CD14-positive monocyte (primary cell): ENCODE measurements at regions not wholly inside any gene's neighbourhood (a gene's known extent, or its start where the extent isn't known, plus 50 kb on each side); places are given as distances from the start of the nearest gene placed in this dataset.

Experiments used
- DNase-seq, 3 donors: peaks; one replicate each; pipeline ENCODE4 v3.0.0-alpha.2; 2011 to 2022
- H2AFZ ChIP-seq: 2 replicates; pipeline ENCODE4 v1.6.0; 2012; ENCODE audit warnings: mild to moderate bottlenecking, low read depth, low read length, inconsistent platforms; ENCODE audit not compliant: insufficient read depth, poor library complexity, severe bottlenecking
- H3K27ac ChIP-seq, 2 donors: 1 replicate in 1 of 2; 2 replicates in 1 of 2; pipeline ENCODE4 v1.5.1; 2012 to 2013; ENCODE audit warnings: low read length in 2 of 2, control low read depth in 1 of 2, inconsistent platforms in 1 of 2, low read depth in 1 of 2, mild to moderate bottlenecking in 1 of 2
- H3K27me3 ChIP-seq, 2 donors: one replicate each; pipeline versions ENCODE4 v1.6.0 to v1.6.1; 2011 to 2013; ENCODE audit warnings: low read length in 2 of 2; ENCODE audit not compliant: control insufficient read depth in 2 of 2, insufficient read depth in 2 of 2
- H3K36me3 ChIP-seq, 2 donors: replicated peaks in 1 of 2; 1 replicate in 1 of 2; 2 replicates in 1 of 2; pipeline versions ENCODE4 v1.5.1 to v1.6.1; 2012 to 2013; ENCODE audit warnings: low read length in 2 of 2, control low read depth in 1 of 2, inconsistent platforms in 1 of 2, mild to moderate bottlenecking in 1 of 2; ENCODE audit not compliant: insufficient read depth in 2 of 2, control insufficient read depth in 1 of 2
- H3K4me1 ChIP-seq, 2 donors: 1 replicate in 1 of 2; 2 replicates in 1 of 2; pipeline versions ENCODE4 v1.5.1 to v1.6.1; 2012 to 2013; ENCODE audit warnings: low read length in 2 of 2, control low read depth in 1 of 2, inconsistent platforms in 1 of 2, mild to moderate bottlenecking in 1 of 2, moderate library complexity in 1 of 2; ENCODE audit not compliant: insufficient read depth in 2 of 2, control insufficient read depth in 1 of 2
- H3K4me2 ChIP-seq: replicated peaks from 2 replicates; pipeline ENCODE3; 2012; ENCODE audit warnings: low read length, moderate library complexity, mild to moderate bottlenecking; ENCODE audit not compliant: poor library complexity, severe bottlenecking; ENCODE audit errors: extremely low read depth
- H3K4me3 ChIP-seq, 3 experiments: fragments of 200-600 bp in 1 of 3; sonication (generic) in 1 of 3; replicated peaks in 1 of 3; 1 replicate in 2 of 3; 2 replicates in 1 of 3; pipeline ENCODE4 v1.5.1; 2011 to 2013; ENCODE audit warnings: low read length in 3 of 3, mild to moderate bottlenecking in 3 of 3, control low read depth in 2 of 3, low read depth in 2 of 3, inconsistent platforms in 1 of 3, moderate library complexity in 1 of 3
- H3K79me2 ChIP-seq: 2 replicates; pipeline ENCODE4 v1.6.0; 2012; ENCODE audit warnings: mild to moderate bottlenecking, control low read depth, inconsistent platforms, low read length, moderate library complexity; ENCODE audit not compliant: insufficient read depth
- H3K9ac ChIP-seq: 2 replicates; pipeline ENCODE4 v1.6.0; 2017; ENCODE audit warnings: low read length, mild to moderate bottlenecking; ENCODE audit not compliant: insufficient read depth, poor library complexity, severe bottlenecking
- H3K9me3 ChIP-seq, 2 donors: replicated peaks in 1 of 2; 1 replicate in 1 of 2; 2 replicates in 1 of 2; pipeline versions ENCODE4 v1.5.1 to v1.6.1; 2012 to 2013; ENCODE audit warnings: low read length in 2 of 2, control low read depth in 1 of 2; ENCODE audit not compliant: control insufficient read depth in 1 of 2, insufficient read depth in 1 of 2
- H4K20me1 ChIP-seq: 2 replicates; pipeline ENCODE4 v1.6.0; 2012; ENCODE audit warnings: mild to moderate bottlenecking, low read length, control low read depth, moderate library complexity; ENCODE audit not compliant: insufficient read depth
- H3K27ac Mint-ChIP-seq, 7 donors: one replicate each; pipeline ENCODE4 v1.8.0; 2020; ENCODE audit warnings: mild to moderate bottlenecking in 7 of 7, mixed read lengths in 7 of 7, moderate library complexity in 6 of 7, inconsistent platforms in 2 of 7
- H3K27me3 Mint-ChIP-seq, 3 donors: one replicate each; pipeline ENCODE4 v1.8.0; 2021 to 2022; ENCODE audit warnings: low read depth in 3 of 3, mild to moderate bottlenecking in 3 of 3, mixed read lengths in 3 of 3, moderate library complexity in 3 of 3, inconsistent platforms in 1 of 3
- H3K36me3 Mint-ChIP-seq, 2 donors: one replicate each; pipeline ENCODE4 v1.8.0; 2020; ENCODE audit warnings: mixed read lengths in 2 of 2, inconsistent platforms in 1 of 2, mild to moderate bottlenecking in 1 of 2
- H3K4me1 Mint-ChIP-seq: one replicate; pipeline ENCODE4 v1.8.0; 2020; ENCODE audit warnings: mild to moderate bottlenecking, mixed read lengths
- H3K4me3 Mint-ChIP-seq, 2 donors: one replicate each; pipeline ENCODE4 v1.8.0; 2020; ENCODE audit warnings: mild to moderate bottlenecking in 2 of 2, mixed read lengths in 2 of 2, moderate library complexity in 1 of 2
- H3K9me3 Mint-ChIP-seq, 7 donors: one replicate each; pipeline ENCODE4 v1.8.0; 2020 to 2022; ENCODE audit warnings: mixed read lengths in 7 of 7, mild to moderate bottlenecking in 6 of 7, moderate library complexity in 6 of 7, inconsistent platforms in 2 of 7
- CTCF ChIP-seq: fragments of 200-600 bp; IDR thresholded peaks from one replicate; pipeline ENCODE4 v1.8.0; 2022; ENCODE audit warnings: antibody characterized with exemption, mild to moderate bottlenecking
- WGBS: methylation state at CpG from one replicate; pipeline ENCODE4 v1.1.5; 2013; ENCODE audit warnings: missing lambda C conversion rate; ENCODE audit not compliant: insufficient coverage; 5-methylcytosine and 5-hydroxymethylcytosine counted together
- intact Hi-C, 2 donors: fragments of 100-400 bp; cut with micrococcal nuclease; formaldehyde crosslinking; loops; one replicate each; pipeline versions ENCODE4 v1.15.0 to v1.15.1; 2023

- H3K9me3 Mint-ChIP-seq: peaks cover 2 to 8% (median 3%) of the 10 kb centered on the region in 7 donors
- no peak overlapping the region for H3K27ac ChIP-seq
- H3K4me2 ChIP-seq: no peak overlapping the region
- no peaks in the 10 kb centered on the region for H3K4me1 Mint-ChIP-seq
- H3K36me3 ChIP-seq: no peaks in the 10 kb centered on the region
- intact Hi-C loops: no loop called here
- H2AFZ ChIP-seq: no peak overlapping the region
- H3K27me3 ChIP-seq: no peaks in the 10 kb centered on the region
- H3K36me3 Mint-ChIP-seq: no peaks in the 10 kb centered on the region
- H3K9me3 ChIP-seq: no peaks in the 10 kb centered on the region
- WGBS: no CpG with 5 or more reads among the region's 1 CpG
- H3K4me3 ChIP-seq: no peak overlapping the region
- TF ChIP-seq CTCF: no peak
- H3K27me3 Mint-ChIP-seq: no peaks in the 10 kb centered on the region
- no peak for DNase-seq
- no peaks in the 10 kb centered on the region for H3K79me2 ChIP-seq
- no peaks in the 10 kb centered on the region for H3K4me1 ChIP-seq
- no peak overlapping the region for H3K27ac Mint-ChIP-seq
- H4K20me1 ChIP-seq: no peaks in the 10 kb centered on the region
- H3K9ac ChIP-seq: no peak overlapping the region
- no peak overlapping the region for H3K4me3 Mint-ChIP-seq
These were observed 442.5 kb upstream of the ZNF804A start for GRCh38 chr2:184155791-184156190.

- H3K4me3 Mint-ChIP-seq: no peak overlapping the region
- no peaks in the 10 kb centered on the region for H3K27me3 Mint-ChIP-seq
- no peaks in the 10 kb centered on the region for H3K4me1 Mint-ChIP-seq
- H3K79me2 ChIP-seq: no peaks in the 10 kb centered on the region
- H3K9ac ChIP-seq: no peak overlapping the region
- no peak overlapping the region for H2AFZ ChIP-seq
- no peak for DNase-seq
- H3K27me3 ChIP-seq: no peaks in the 10 kb centered on the region
- no peaks in the 10 kb centered on the region for H4K20me1 ChIP-seq
- H3K9me3 ChIP-seq: no peaks in the 10 kb centered on the region
- no peak overlapping the region for H3K27ac ChIP-seq
- no peak overlapping the region for H3K4me3 ChIP-seq
- WGBS: no CpG with 5 or more reads among the region's 2 CpGs
- no peaks in the 10 kb centered on the region for H3K36me3 Mint-ChIP-seq
- TF ChIP-seq CTCF: no peak
- H3K9me3 Mint-ChIP-seq: peaks cover 0 to 4% (median 3%) of the 10 kb centered on the region in 7 donors
- H3K36me3 ChIP-seq: no peaks in the 10 kb centered on the region
- intact Hi-C loops: no loop called here
- no peaks in the 10 kb centered on the region for H3K4me1 ChIP-seq
- H3K27ac Mint-ChIP-seq: no peak overlapping the region
- no peak overlapping the region for H3K4me2 ChIP-seq
These were observed 441.2 kb upstream of the ZNF804A start for GRCh38 chr2:184157141-184157540.
